HEK293 (cell line): ENCODE measurements at regions not wholly inside any gene's neighbourhood (a gene's known extent, or its start where the extent isn't known, plus 50 kb on each side); places are given as distances from the start of the nearest gene placed in this dataset.

Experiments
- EGR2 ChIP-seq: fragments of 450-650 bp; formaldehyde crosslinking; IDR thresholded peaks from 2 replicates; pipeline ENCODE4 v1.5.1; 2016; ENCODE audit warnings: low read depth, missing biosample characterization, missing genetic modification characterization
- TCF7L2 ChIP-seq: IDR thresholded peaks from 2 replicates; pipeline ENCODE4 v1.6.1; 2011; ENCODE audit warnings: low read depth, mild to moderate bottlenecking, inconsistent platforms, low read length, moderate library complexity, borderline replicate concordance
- YY1 ChIP-seq: fragments of 450-650 bp; formaldehyde crosslinking; IDR thresholded peaks from 2 replicates; pipeline ENCODE4 v1.5.1; 2018; ENCODE audit warnings: missing biosample characterization, missing genetic modification characterization
- ZNF302 ChIP-seq: fragments of 450-650 bp; formaldehyde crosslinking; IDR thresholded peaks from 2 replicates; pipeline ENCODE4 v1.5.1; 2016; ENCODE audit warnings: missing biosample characterization, missing genetic modification characterization, low read depth
- ZNF530 ChIP-seq: fragments of 450-650 bp; formaldehyde crosslinking; IDR thresholded peaks from 2 replicates; pipeline ENCODE4 v1.5.1; 2016; ENCODE audit warnings: low read depth, missing biosample characterization, missing genetic modification characterization
- TF ChIP-seq, protein P1 (sequence below): fragments of 450-650 bp; formaldehyde crosslinking; IDR thresholded peaks from 2 replicates; pipeline ENCODE4 v1.5.1; 2016; ENCODE audit warnings: missing biosample characterization, missing genetic modification characterization
- TF ChIP-seq, protein P2 (sequence below): fragments of 450-650 bp; IDR thresholded peaks from 2 replicates; pipeline ENCODE4 v1.5.1; 2018; ENCODE audit warnings: missing biosample characterization, missing genetic modification characterization
- TF ChIP-seq, protein P3 (sequence below): fragments of 450-650 bp; formaldehyde crosslinking; IDR thresholded peaks from 2 replicates; pipeline ENCODE4 v1.5.1; 2016; ENCODE audit warnings: missing biosample characterization, missing genetic modification characterization
- TF ChIP-seq, protein P4 (sequence below): IDR thresholded peaks from 2 replicates; pipeline ENCODE4 v1.6.1; 2011; ENCODE audit warnings: mild to moderate bottlenecking, low read depth, low read length, borderline replicate concordance
- TF ChIP-seq, protein P5 (sequence below): fragments of 450-650 bp; formaldehyde crosslinking; IDR thresholded peaks from 2 replicates; pipeline ENCODE4 v1.5.1; 2016; ENCODE audit warnings: missing biosample characterization, missing genetic modification characterization
- TF ChIP-seq, protein P6 (sequence below): fragments of 450-650 bp; formaldehyde crosslinking; conservative IDR thresholded peaks from 2 replicates; pipeline ENCODE4 v1.5.1; 2016; ENCODE audit warnings: low read depth, missing biosample characterization, missing genetic modification characterization
- TF ChIP-seq, protein P7 (sequence below): fragments of 450-650 bp; formaldehyde crosslinking; IDR thresholded peaks from 2 replicates; pipeline ENCODE4 v1.5.1; 2016; ENCODE audit warnings: missing biosample characterization, missing genetic modification characterization, borderline replicate concordance

DNA sequence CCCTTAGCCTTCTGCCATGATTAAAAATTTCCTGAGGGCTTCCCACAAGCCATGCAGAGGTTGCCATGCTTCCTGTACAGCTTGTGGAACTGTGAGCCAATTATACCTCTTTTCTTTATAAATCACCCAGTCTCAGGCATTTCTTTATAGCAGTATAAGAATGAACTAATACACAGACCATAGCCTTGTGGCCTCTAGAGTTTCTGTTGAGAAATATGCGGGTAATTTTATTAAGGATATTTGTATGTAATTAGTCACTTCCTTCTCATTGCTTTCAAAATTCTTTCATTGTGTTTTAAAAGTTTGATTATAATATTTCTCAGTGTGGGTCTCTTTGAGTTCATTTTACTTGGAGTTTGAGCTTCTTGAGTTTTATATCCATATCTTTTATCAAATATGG lies 484.9 kb downstream of the COL12A1 start:
- TF ChIP-seq, protein P1, sequence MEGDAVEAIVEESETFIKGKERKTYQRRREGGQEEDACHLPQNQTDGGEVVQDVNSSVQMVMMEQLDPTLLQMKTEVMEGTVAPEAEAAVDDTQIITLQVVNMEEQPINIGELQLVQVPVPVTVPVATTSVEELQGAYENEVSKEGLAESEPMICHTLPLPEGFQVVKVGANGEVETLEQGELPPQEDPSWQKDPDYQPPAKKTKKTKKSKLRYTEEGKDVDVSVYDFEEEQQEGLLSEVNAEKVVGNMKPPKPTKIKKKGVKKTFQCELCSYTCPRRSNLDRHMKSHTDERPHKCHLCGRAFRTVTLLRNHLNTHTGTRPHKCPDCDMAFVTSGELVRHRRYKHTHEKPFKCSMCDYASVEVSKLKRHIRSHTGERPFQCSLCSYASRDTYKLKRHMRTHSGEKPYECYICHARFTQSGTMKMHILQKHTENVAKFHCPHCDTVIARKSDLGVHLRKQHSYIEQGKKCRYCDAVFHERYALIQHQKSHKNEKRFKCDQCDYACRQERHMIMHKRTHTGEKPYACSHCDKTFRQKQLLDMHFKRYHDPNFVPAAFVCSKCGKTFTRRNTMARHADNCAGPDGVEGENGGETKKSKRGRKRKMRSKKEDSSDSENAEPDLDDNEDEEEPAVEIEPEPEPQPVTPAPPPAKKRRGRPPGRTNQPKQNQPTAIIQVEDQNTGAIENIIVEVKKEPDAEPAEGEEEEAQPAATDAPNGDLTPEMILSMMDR (tag by site-specific recombination): no peak
- TF ChIP-seq, protein P2, sequence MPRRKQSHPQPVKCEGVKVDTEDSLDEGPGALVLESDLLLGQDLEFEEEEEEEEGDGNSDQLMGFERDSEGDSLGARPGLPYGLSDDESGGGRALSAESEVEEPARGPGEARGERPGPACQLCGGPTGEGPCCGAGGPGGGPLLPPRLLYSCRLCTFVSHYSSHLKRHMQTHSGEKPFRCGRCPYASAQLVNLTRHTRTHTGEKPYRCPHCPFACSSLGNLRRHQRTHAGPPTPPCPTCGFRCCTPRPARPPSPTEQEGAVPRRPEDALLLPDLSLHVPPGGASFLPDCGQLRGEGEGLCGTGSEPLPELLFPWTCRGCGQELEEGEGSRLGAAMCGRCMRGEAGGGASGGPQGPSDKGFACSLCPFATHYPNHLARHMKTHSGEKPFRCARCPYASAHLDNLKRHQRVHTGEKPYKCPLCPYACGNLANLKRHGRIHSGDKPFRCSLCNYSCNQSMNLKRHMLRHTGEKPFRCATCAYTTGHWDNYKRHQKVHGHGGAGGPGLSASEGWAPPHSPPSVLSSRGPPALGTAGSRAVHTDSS: no peak
- TF ChIP-seq, protein P3, sequence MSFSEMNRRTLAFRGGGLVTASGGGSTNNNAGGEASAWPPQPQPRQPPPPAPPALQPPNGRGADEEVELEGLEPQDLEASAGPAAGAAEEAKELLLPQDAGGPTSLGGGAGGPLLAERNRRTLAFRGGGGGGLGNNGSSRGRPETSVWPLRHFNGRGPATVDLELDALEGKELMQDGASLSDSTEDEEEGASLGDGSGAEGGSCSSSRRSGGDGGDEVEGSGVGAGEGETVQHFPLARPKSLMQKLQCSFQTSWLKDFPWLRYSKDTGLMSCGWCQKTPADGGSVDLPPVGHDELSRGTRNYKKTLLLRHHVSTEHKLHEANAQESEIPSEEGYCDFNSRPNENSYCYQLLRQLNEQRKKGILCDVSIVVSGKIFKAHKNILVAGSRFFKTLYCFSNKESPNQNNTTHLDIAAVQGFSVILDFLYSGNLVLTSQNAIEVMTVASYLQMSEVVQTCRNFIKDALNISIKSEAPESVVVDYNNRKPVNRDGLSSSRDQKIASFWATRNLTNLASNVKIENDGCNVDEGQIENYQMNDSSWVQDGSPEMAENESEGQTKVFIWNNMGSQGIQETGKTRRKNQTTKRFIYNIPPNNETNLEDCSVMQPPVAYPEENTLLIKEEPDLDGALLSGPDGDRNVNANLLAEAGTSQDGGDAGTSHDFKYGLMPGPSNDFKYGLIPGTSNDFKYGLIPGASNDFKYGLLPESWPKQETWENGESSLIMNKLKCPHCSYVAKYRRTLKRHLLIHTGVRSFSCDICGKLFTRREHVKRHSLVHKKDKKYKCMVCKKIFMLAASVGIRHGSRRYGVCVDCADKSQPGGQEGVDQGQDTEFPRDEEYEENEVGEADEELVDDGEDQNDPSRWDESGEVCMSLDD (tag by site-specific recombination): no peak
- no peak for TF ChIP-seq ZNF302
- no peak for TF ChIP-seq TCF7L2
- TF ChIP-seq, protein P4, sequence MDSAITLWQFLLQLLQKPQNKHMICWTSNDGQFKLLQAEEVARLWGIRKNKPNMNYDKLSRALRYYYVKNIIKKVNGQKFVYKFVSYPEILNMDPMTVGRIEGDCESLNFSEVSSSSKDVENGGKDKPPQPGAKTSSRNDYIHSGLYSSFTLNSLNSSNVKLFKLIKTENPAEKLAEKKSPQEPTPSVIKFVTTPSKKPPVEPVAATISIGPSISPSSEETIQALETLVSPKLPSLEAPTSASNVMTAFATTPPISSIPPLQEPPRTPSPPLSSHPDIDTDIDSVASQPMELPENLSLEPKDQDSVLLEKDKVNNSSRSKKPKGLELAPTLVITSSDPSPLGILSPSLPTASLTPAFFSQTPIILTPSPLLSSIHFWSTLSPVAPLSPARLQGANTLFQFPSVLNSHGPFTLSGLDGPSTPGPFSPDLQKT: no peak
- TF ChIP-seq YY1 (tag by site-specific recombination): no peak
- TF ChIP-seq, protein P5, sequence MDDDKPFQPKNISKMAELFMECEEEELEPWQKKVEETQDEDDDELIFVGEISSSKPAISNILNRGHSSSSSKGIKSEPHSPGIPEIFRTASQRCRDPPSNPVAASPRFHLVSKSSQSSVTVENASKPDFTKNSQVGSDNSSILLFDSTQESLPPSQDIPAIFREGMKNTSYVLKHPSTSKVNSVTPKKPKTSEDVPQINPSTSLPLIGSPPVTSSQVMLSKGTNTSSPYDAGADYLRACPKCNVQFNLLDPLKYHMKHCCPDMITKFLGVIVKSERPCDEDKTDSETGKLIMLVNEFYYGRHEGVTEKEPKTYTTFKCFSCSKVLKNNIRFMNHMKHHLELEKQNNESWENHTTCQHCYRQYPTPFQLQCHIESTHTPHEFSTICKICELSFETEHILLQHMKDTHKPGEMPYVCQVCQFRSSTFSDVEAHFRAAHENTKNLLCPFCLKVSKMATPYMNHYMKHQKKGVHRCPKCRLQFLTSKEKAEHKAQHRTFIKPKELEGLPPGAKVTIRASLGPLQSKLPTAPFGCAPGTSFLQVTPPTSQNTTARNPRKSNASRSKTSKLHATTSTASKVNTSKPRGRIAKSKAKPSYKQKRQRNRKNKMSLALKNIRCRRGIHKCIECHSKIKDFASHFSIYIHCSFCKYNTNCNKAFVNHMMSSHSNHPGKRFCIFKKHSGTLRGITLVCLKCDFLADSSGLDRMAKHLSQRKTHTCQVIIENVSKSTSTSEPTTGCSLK (tag by site-specific recombination): no peak
- TF ChIP-seq, protein P6, sequence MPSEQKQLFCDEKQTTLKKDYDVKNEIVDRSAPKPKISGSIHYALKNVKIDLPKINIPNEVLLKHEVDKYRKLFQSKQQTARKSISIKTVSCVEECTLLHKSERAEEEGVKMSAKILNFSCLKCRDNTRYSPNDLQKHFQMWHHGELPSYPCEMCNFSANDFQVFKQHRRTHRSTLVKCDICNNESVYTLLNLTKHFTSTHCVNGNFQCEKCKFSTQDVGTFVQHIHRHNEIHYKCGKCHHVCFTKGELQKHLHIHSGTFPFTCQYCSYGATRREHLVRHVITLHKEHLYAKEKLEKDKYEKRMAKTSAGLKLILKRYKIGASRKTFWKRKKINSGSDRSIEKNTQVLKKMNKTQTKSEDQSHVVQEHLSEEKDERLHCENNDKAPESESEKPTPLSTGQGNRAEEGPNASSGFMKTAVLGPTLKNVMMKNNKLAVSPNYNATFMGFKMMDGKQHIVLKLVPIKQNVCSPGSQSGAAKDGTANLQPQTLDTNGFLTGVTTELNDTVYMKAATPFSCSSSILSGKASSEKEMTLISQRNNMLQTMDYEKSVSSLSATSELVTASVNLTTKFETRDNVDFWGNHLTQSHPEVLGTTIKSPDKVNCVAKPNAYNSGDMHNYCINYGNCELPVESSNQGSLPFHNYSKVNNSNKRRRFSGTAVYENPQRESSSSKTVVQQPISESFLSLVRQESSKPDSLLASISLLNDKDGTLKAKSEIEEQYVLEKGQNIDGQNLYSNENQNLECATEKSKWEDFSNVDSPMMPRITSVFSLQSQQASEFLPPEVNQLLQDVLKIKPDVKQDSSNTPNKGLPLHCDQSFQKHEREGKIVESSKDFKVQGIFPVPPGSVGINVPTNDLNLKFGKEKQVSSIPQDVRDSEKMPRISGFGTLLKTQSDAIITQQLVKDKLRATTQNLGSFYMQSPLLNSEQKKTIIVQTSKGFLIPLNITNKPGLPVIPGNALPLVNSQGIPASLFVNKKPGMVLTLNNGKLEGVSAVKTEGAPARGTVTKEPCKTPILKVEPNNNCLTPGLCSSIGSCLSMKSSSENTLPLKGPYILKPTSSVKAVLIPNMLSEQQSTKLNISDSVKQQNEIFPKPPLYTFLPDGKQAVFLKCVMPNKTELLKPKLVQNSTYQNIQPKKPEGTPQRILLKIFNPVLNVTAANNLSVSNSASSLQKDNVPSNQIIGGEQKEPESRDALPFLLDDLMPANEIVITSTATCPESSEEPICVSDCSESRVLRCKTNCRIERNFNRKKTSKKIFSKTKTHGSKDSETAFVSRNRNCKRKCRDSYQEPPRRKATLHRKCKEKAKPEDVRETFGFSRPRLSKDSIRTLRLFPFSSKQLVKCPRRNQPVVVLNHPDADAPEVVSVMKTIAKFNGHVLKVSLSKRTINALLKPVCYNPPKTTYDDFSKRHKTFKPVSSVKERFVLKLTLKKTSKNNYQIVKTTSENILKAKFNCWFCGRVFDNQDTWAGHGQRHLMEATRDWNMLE: no peak
- TF ChIP-seq, protein P7, sequence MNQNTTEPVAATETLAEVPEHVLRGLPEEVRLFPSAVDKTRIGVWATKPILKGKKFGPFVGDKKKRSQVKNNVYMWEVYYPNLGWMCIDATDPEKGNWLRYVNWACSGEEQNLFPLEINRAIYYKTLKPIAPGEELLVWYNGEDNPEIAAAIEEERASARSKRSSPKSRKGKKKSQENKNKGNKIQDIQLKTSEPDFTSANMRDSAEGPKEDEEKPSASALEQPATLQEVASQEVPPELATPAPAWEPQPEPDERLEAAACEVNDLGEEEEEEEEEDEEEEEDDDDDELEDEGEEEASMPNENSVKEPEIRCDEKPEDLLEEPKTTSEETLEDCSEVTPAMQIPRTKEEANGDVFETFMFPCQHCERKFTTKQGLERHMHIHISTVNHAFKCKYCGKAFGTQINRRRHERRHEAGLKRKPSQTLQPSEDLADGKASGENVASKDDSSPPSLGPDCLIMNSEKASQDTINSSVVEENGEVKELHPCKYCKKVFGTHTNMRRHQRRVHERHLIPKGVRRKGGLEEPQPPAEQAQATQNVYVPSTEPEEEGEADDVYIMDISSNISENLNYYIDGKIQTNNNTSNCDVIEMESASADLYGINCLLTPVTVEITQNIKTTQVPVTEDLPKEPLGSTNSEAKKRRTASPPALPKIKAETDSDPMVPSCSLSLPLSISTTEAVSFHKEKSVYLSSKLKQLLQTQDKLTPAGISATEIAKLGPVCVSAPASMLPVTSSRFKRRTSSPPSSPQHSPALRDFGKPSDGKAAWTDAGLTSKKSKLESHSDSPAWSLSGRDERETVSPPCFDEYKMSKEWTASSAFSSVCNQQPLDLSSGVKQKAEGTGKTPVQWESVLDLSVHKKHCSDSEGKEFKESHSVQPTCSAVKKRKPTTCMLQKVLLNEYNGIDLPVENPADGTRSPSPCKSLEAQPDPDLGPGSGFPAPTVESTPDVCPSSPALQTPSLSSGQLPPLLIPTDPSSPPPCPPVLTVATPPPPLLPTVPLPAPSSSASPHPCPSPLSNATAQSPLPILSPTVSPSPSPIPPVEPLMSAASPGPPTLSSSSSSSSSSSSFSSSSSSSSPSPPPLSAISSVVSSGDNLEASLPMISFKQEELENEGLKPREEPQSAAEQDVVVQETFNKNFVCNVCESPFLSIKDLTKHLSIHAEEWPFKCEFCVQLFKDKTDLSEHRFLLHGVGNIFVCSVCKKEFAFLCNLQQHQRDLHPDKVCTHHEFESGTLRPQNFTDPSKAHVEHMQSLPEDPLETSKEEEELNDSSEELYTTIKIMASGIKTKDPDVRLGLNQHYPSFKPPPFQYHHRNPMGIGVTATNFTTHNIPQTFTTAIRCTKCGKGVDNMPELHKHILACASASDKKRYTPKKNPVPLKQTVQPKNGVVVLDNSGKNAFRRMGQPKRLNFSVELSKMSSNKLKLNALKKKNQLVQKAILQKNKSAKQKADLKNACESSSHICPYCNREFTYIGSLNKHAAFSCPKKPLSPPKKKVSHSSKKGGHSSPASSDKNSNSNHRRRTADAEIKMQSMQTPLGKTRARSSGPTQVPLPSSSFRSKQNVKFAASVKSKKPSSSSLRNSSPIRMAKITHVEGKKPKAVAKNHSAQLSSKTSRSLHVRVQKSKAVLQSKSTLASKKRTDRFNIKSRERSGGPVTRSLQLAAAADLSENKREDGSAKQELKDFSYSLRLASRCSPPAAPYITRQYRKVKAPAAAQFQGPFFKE (tag by site-specific recombination): no peak
- no peak for TF ChIP-seq EGR2 (tag by site-specific recombination)
- TF ChIP-seq ZNF530: no peak
